Putamen (tissue), 1 donor: ENCODE measurements at regions not wholly inside any gene's neighbourhood (a gene's known extent, or its start where the extent isn't known, plus 50 kb on each side); places are given as distances from the start of the nearest gene placed in this dataset.

Experiments
- DNase-seq: peaks from one replicate; pipeline ENCODE4 v3.0.0-alpha.2; 2016; ENCODE audit warnings: low spot score

DNA sequence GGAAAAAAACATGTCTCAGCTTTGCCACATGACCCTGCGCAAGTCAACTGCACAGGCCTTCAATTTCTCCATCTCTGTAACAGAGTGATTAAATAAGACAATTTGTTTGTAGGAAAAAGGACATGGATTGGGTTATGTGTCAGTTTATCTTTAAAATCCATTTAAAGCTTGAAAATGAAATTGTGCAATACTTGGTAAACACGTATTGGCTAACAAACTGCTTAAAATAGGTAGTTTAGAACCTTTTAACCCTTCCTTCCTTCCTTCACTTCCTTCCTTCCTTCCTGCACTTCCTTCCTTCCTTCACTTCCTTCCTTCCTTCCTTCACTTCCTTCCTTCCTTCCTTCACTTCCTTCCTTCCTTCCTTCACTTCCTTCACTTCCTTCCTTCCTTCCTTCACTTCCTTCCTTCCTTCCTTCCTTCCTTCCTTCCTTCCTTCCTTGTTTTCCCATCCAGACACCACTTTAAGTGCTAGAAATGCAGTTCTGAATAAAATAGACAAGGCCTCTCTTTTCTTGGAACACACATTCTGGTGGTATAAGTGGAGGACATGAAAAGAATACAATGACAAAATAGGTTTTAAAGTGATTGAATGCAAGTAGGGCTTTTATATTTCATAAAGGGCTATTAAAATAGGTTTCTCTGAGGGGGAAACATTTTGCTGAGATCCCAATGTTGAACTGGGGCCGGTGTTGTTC lies 130.2 kb upstream of the TP63 start:
- DNase-seq = no peak

GRCh38 chr3:189502256-189502655 lies 128.9 kb upstream of the TP63 start:
- DNase-seq = no peak

GRCh38 chr3:189502676-189503257 lies 128.4 kb upstream of the TP63 start:
- DNase-seq = no peak

- DNase-seq = no peak
These were observed 123.3 kb upstream of the TP63 start for GRCh38 chr3:189507856-189508255.

- no peak for DNase-seq
These were observed 122.2 kb upstream of the TP63 start for GRCh38 chr3:189508784-189509501.

- DNase-seq = no peak
These were observed 119.2 kb upstream of the TP63 start for GRCh38 chr3:189512039-189512438.

- no peak for DNase-seq
These were observed 118.4 kb upstream of the TP63 start for GRCh38 chr3:189512821-189513220.

DNA sequence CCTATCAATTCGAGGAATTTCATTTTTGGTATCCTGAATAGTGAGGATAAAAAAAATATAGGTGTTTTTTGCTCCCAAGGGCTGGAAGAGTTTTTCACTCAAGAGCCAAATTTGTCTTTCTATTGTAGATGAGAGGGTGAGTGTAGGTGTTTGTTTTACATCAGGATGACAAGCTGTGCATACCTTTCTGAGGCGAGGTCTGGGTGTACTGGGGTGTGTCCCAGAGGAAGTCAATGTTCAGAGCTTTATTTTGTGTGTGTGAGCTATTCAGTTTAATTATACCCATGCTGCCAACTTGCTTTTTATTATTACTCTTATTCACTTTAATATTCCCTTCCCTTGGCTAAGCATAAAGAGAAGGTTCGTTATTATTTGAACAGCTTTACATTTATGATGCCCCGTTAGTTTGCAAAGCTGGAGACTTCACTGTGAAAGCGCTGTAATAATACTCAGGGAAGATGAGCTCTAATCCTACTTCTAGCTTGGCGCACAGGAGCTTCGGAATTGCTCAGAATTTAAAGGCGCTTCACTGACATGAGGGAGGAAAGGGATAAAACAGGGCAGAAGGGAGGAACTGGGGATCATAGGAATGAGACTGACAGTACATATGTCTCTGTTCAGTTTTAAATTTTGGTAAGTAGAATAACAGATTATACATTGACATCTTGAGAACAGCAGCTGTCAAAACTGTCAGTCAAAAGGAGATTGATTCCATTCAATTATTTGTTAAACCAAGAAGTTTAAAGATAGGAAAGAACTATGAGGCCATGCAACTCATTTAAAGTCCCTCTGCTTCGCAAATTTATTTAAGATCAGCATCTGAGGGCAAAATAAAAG lies 117.7 kb upstream of the TP63 start:
- peak; percentile 42 for DNase-seq

DNA sequence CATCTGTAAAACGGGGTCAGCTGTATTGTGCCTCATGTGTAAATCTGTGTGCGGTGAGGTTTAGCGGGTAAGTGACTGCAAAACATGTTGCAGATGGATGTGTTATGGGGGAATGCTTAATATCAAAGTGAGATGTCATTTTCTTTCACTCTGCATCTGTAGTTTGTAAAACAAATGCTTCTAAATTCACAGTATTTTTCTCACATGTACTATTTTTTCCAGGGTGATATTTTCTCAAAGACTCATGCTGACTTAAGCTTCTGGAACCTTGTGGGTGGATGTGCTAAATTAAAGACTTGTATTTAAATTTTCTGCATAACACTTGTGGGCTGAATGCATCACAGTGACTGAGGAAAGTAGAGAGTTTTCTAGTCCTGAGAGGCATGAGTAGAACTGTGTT lies 115.2 kb upstream of the TP63 start:
- DNase-seq = peak; percentile 39

- DNase-seq = no peak
These were observed 113.2 kb upstream of the TP63 start for GRCh38 chr3:189517981-189518380.

DNA sequence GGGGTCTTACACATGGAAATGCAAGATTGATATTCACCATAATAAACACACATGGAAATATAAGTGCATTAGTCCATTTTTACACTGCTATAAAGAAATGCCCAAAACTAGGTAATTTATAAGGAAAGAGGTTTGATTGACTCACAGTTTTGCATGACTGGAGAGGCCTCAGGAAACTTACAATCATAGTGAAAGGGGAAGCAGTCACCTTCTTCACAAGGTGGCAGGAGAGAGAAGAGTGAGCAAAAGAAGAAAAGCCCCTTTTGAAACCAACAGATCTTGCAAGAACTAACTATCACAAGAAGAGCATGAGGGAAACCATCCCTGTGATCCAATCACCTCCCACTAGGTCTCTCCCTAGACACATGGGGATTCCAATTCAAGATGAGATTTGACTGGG lies 111.7 kb upstream of the TP63 start:
- DNase-seq = no peak

- no peak for DNase-seq
These were observed 101.7 kb upstream of the TP63 start for GRCh38 chr3:189529468-189529867.

DNA sequence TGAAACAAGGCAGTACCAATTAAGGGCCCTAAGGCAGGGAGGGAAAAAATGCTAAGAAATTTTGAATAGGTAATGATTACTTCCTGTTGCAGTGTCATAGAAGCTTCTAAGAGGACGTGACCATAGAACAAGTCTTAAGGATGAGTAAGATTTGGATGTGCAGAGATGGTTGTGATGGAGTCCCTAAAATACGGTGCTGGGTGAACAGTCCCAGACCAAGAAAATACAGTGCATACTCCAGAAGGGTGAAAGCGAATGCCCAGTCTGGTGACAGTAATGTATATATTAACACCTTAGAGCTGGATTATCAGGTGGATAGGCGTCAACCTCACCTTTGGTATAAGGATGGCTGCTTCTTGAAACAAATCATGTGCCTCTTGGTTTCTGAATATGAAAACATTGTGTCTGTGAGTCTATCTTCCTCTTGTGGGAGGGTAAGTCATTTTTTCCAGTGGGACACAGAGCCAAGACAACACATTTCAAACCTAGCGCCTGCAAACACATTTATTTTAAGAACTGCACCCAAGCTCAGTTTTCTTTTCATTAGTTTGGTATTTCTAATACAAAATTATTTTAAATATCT lies 101.2 kb upstream of the TP63 start:
- no peak for DNase-seq

- no peak for DNase-seq
These were observed 100.4 kb upstream of the TP63 start for GRCh38 chr3:189530822-189531221.

- no peak for DNase-seq
These were observed 99.9 kb upstream of the TP63 start for GRCh38 chr3:189531271-189531670.

DNA sequence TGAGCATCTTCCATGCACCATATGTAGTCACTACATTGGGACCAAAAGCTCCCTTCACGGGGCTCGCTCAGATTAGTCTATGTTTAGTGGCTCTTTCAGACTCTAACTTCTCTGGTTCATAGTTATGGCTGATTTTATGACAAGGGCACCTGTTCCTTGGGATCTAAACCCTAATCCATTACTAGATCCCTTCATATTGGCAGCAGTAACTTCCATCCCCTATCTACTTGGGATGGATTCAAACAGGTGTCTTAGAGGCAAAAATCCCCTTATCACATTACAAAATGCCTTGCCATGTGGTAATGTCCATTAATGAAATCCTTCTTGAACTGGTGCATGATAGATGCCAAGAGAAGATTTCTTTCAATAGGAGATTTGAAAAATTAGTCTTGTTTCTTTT lies 96.7 kb upstream of the TP63 start:
- DNase-seq = no peak

DNA sequence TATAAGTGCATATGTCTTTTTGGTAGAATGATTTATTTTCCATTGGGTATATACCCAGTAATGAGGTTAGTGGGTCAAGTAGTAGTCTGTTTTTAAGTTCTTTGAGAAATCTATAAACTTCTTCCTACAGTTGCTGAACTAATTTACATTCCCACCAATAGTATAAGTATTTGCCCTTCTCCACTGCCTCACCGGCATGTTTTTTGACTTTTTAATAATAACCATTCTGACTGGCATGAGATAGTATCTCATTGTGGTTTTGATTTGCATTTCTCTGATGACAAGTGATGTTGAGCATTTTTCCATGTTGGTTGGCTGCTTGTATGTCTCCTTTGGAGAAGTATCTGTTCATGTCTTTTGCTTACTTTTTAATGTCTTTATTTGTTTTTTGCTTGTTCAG lies 94.1 kb upstream of the TP63 start:
- DNase-seq = no peak

- DNase-seq = no peak
These were observed 83.7 kb upstream of the TP63 start for GRCh38 chr3:189547448-189547847.

- no peak for DNase-seq
These were observed 83.1 kb upstream of the TP63 start for GRCh38 chr3:189548053-189548452.

- no peak for DNase-seq
These were observed 80.2 kb upstream of the TP63 start for GRCh38 chr3:189551007-189551406.

DNA sequence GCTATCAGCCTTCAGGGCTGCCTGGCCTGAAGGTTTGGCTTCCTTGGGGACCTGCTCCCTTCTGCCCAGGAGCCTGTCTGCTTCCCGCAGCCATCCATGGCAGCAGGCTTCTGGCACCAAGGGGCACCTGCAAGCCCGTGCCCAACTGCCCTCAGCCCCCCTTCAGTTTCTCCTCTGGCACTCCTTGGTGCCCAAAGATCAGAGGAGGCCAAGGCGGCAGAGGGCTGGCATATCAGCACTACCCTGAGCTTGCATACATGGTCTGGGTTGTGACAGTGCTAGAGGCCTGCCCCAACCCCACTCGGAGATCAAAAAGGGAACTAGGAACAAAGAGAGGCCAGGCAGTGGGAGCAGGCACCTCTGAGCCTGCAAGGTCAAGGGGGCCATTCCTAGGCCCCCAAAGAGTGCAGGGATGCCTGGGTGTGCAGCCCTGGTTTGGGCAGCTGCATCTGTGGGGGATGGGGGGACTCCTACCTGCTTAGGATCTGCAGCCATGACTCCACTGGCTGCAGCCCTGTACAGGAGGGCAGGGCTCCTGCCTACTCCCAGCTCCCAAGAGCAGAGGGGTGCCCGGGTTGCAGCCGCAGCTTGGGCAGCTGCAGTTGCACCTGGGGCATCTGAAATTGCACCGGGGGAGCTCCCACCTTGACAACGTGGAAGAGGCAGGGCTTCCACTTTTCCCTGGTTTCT lies 76.2 kb upstream of the TP63 start:
- no peak for DNase-seq

GRCh38 chr3:189555558-189555881 lies 75.7 kb upstream of the TP63 start:
- DNase-seq = no peak
